HTR-8/SVneo (cell line): ENCODE measurements at regions not wholly inside any gene's neighbourhood (a gene's known extent, or its start where the extent isn't known, plus 50 kb on each side); places are given as distances from the start of the nearest gene placed in this dataset.
A peak's percentile ranks its signal among the peaks of the same experiment; 100 is the strongest.

ENCODE experiments used
- DNase-seq: peaks from one replicate; pipeline ENCODE4 v3.0.0; 2011; ENCODE audit warnings: low spot score, mixed read lengths; ENCODE audit not compliant: insufficient read length
- FAIRE-seq: peaks from 2 replicates; lab custom pipeline; 2011; peaks lifted over from hg19 to GRCh38; lab: Jason Lieb, UNC

GRCh38 chrX:8313844-8314243 lies 142.8 kb upstream of the VCX2 start:
- FAIRE-seq = no peak
- DNase-seq = no peak

- FAIRE-seq (no peak), DNase-seq (no peak)
These were observed 143.8 kb upstream of the VCX2 start for GRCh38 chrX:8314881-8315280.

DNA sequence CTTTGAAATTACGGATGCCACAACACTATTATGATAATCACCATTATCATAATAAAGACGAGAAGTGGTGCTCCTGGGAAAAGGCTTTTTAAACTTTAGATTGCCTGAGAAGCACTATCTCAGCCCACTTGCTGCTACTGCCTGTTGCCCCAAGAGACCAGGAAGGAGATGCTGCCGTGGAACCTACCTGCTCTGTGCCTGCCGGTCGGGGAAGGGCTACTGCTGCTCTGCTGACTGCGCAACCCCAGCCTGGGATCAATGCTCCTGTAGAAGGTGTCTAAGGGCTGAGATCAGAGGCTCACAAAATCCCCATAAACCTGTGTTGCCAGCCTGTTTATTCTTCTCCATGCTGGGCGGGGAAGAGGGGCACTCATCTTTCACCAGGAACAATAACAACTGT lies 145.3 kb upstream of the VCX3B start:
- DNase-seq = no peak
- FAIRE-seq = no peak

- FAIRE-seq (no peak), DNase-seq (no peak)
These were observed 141.3 kb upstream of the VCX3B start for GRCh38 chrX:8323356-8323755.

GRCh38 chrX:8341814-8342590 lies 122.6 kb upstream of the VCX3B start:
- FAIRE-seq (no peak), DNase-seq (no peak)

GRCh38 chrX:8345473-8345872 lies 119.2 kb upstream of the VCX3B start:
- FAIRE-seq = no peak
- DNase-seq = no peak

GRCh38 chrX:8346060-8346459 lies 118.6 kb upstream of the VCX3B start:
- DNase-seq = no peak
- FAIRE-seq = no peak

GRCh38 chrX:8346892-8347291 lies 117.7 kb upstream of the VCX3B start:
- DNase-seq (no peak), FAIRE-seq (no peak)

DNA sequence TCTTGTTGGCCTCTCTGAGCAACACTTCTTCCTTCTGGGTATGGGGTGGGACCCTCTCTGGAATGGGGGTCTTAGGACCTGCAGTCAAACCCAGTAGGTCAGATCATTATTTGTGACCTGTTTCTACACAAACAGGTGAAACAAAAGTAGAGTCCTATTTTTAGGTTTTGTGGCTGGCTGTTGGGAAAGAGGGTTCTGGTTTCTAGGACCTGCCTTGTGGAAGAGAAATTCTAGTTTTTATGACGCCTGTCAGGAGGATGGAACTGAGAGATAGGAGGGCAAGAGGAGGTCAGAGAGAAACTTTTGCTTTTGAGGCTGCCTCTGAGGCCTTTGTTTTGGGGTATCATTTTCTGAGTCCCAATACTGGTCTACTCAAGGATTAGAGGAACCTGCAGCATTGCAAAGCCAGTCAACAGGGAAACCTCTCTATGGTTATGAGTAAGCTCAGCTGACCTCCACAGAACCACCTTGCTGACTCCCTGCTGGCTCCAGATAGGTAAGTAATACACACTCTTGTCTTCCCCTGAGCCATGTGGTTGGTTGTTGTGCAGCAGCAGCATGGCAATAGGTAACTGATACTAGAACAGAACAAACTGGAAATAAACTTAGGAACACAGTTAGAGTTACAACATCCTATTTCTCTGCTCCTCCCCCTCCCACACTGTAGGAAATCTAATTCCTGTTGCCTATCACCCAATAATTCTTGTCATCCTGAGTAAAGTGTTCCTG lies 114.7 kb upstream of the VCX3B start:
- no peak for FAIRE-seq
- DNase-seq = no peak

DNA sequence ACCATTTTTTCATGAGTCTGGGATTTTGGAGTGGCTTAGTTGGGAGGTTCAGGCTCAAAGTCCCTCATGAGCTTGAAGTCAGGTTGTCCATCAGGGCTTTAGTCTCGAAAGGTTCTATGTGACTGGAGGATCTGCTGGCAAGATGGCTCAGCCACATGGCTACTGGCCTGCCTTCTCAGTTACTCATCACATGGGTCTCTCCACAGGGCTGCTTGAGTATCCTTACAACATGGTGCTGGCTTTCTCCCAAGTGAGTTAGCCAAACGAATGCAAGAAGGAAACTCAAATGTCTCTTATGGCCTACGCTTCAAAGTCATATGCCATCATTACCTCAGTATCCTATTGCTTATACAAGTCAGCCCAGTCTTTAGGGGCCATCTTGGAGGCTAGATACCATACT lies 106.3 kb upstream of the VCX3B start:
- FAIRE-seq (no peak), DNase-seq (no peak)

- FAIRE-seq (no peak), DNase-seq (peak; percentile 7)
These were observed 100.1 kb upstream of the VCX3B start for GRCh38 chrX:8364369-8365141.

DNA sequence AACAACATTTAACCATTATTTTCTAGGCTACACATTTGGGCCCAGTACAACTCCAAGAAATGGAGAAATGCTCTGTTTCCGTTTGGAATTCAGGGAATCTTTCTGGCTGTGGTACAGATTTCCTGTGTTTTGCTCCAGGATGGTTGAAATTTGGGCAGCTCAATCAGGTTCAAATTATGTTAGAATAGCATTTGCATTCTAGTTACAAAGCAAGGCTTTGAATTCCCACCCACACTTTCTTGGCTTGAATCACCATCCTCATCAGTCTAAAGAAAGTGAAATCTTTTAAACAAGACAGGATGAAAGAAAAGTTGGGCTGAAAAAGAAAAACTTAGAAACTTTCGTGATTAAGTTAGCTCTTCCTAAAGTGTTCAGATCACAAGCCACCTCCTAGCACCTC lies 98.1 kb upstream of the VCX3B start:
- DNase-seq = no peak
- FAIRE-seq = no peak

- no peak for FAIRE-seq
- DNase-seq = no peak
These were observed 90.4 kb upstream of the VCX3B start for GRCh38 chrX:8374041-8374825.

DNA sequence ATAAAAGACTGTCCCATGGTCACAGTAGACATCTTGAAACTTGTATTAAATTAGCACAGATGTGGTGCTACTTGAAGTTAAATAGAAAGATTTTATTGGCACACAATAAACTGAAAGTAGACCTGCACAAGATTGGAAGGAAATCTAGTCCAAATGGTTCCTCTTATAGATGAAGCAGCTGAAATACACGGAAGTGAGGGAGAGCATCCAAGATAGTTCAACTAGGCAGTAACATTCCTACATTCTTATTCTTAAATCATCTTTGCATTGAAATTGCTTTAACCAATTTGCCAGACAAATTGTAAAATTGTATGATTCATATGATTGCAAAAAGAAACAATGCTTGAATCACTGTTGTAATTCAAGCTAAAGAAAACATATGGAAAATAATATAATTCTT lies 87.6 kb upstream of the VCX3B start:
- FAIRE-seq (no peak), DNase-seq (no peak)

GRCh38 chrX:8390771-8391170 lies 73.9 kb upstream of the VCX3B start:
- DNase-seq = no peak
- FAIRE-seq = no peak

GRCh38 chrX:8403988-8404387 lies 60.6 kb upstream of the VCX3B start:
- DNase-seq = no peak
- FAIRE-seq = no peak

DNA sequence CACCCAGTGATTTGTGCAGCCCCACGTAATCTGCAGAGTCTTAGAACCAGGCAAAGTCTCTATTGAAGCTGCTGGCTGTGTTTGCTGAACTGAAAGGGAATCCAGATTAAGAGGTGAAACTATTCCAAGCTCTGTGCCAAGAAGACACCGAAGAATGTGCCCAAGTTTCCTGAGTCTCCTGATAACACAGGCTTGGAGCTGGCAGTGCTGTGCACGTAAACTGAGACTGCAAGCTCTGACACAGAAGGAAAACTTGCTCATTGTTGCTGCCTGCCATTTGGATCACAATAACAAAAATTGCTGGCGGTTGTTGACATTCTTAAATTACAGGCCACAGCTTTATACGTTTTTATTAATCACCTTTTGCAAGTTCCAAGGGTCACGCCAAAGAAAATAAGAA lies 60.2 kb upstream of the VCX3B start:
- DNase-seq (no peak), FAIRE-seq (no peak)

DNA sequence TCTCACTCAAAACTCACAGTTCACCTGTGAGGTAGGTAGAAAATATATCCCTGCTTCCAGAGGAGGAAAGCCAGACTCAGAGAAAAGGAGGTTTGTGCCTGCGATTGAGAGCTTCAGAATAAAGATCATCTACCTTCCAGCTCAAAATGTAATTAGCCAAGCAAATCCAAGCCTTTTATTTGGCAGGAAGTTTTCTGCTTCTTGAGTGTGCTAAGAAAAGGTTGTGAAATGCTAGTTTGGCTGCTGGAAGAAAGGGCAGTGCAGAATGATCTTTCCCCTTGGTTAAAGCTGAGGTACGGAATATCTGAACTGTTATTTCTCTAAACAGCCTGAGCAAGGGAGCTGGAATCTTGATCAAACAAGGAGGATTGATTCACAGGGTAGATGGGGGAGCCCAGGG lies 59.7 kb upstream of the VCX3B start:
- DNase-seq = no peak
- no peak for FAIRE-seq

DNA sequence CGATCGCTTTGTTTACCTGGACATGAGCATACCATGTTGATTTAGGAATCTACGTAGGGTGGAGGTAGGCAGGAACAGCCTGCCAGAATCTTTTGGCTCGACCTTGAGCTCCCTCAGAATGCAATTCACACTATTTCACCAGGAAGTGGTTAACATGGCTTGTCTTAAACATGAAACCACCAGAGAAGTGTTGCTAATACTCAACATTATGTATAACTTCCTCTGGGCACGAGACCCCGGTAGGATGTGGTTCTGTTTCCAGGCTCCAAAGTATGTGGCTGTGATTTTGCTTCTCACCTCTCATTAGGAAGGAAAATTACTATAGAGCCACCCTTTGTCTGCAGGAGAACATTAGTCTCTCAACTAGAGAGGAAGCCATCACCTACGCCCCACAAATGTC lies 59.0 kb upstream of the VCX3B start:
- FAIRE-seq (no peak), DNase-seq (no peak)

DNA sequence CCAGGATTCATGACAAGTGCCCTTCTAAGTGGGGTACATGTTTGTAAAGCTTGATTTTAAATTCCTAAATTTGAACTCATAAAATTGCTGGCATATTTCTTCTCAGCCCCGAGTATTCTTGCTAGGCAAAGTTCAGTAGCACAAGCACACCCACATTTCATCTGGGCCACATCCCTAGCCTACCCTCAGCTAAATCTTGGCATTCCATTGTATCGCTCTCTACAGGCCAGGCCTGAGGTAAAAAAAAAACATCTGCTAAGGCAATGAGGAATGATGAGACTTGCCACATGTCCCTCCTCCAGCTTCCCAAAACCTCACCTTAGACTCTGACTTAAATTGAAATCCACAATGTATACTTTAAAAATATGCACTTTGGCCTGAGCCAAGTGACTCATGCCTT lies 51.4 kb upstream of the VCX3B start:
- DNase-seq = no peak
- no peak for FAIRE-seq
